HG03565 (cell line): ENCODE measurements at regions not wholly inside any gene's neighbourhood (a gene's known extent, or its start where the extent isn't known, plus 50 kb on each side); places are given as distances from the start of the nearest gene placed in this dataset.
"Not testable (repeated sequence)": the region's sequence is repeated elsewhere in the genome, so short reads cannot be mapped to it uniquely, and the experiment has no call there.

ENCODE experiments used
- ATAC-seq: cut with Tn5 transposase; IDR thresholded peaks from one replicate; pipeline ENCODE4 v1.9.1; 2021; ENCODE audit warnings: mild to moderate bottlenecking, moderate library complexity; ENCODE audit not compliant: unreplicated experiment

DNA sequence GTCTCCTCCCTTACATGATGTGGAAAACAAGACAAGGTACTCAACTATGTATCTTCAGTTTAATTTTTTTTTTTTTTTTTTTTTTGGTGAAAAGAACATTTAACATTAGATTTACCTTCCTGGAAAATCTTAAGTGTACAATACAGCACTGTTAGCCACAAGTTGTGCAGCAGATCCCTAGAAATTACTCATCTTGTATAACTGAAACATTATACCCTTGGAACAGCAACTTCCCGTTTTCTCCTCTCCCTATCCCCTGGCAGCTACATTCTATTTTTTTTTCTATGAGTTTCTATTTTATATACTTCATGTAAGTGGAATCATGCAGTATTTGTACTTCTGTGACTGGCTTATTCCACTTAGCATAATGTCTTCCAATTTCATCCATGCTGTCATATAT is 421.9 kb upstream of the FTMT start:
- no peak for ATAC-seq

GRCh38 chr5:121430538-121430937 is 421.1 kb upstream of the FTMT start:
- ATAC-seq, result no peak

DNA sequence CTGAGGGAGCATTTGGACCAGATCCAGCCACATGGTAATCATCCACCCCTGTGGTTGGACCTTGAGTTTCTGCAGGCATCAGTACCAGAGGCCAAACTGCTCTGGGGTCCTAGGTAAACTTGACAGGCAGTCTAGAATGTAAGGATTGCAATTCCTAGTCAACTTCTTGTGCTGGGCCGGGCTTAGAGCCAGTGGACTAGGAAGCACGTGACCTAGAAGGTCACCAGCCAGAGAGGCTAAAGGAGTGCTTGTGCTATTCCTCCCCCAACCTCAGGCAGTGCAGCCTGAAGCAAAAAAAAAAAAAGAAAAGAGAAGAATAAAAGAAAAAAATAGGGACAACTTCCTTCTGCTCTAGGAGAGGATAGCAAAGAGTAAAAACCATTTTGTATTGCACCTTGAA is 406.2 kb upstream of the FTMT start:
- no peak for ATAC-seq

DNA sequence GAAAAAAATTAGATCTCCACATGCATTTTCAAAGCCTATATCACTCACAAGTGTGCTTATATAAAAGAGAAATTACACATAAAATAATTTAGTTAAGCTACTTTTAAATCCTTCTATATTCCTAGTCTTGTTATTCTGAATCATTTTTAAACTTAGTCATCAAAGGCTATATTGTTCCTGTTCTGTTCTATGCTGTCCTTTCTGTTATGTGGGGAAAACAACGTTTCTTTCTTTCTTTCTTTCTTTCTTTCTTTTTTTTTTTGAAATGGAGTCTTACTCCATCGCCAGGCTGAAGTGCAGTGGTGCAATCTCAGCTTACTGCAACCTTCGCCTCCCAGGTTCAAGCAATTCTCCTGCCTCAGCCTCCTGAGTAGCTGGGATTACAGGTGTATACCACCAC is 389.2 kb upstream of the FTMT start:
- ATAC-seq, result no peak

DNA sequence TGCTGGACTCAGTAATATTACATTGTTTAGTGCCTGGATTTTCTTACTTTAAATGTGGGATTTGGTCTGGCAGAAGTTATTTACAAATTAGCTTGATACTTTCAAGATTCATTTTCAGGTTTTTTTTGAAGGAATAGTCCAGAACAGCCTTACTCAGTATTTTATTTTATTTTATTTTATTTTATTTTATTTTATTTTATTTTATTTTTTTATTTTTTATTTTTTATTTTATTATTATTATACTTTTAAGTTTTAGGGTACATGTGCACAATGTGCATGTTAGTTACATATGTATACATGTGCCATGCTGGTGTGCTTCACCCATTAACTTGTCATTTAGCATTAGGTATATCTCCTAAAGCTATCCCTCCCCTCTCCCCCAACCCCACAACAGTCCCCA is 380.5 kb upstream of the FTMT start:
- not testable (repeated sequence) for ATAC-seq

- no peak for ATAC-seq
These were observed 373.0 kb upstream of the FTMT start for GRCh38 chr5:121478636-121479035.

DNA sequence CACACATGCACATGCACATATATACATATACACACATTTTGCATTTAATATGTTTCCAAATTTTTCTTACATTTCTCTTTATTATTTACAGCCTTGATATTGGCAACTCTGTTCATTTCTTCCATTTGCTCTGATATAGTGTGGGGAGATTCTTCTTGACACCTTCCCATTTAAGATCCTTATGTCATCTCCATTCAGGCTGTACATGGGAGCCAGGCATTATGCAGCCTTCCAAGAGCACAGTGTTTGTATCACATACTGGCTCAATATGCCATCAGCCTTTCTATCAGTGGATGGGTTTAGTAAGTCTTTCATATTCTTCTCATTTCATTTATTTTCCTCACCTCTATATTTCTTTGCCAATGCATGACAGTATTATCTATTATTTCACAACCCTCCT is 372.3 kb upstream of the FTMT start:
- no peak for ATAC-seq

- no peak for ATAC-seq
These were observed 366.4 kb upstream of the FTMT start for GRCh38 chr5:121485281-121485680.

GRCh38 chr5:121485999-121486398 is 365.7 kb upstream of the FTMT start:
- not testable (repeated sequence) for ATAC-seq

DNA sequence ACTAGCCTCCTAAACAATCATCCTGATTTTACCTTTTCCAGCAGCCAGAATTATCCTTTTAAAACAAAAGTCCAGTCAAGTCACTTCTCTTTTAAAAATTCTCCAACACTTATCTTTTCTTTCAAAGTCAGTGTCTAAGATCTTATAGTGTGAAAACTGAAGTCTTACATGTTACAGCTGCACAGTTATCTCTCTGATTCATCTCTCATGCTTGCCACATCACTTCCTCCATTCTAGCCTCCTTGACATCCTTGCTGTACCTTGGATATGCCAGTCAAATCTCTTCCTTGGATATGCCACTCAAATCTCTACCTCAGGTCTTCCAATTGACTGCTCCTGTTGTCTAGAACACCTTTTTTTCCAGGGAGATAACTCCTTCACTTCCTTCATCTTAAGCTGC is 361.7 kb upstream of the FTMT start:
- ATAC-seq, result no peak

DNA sequence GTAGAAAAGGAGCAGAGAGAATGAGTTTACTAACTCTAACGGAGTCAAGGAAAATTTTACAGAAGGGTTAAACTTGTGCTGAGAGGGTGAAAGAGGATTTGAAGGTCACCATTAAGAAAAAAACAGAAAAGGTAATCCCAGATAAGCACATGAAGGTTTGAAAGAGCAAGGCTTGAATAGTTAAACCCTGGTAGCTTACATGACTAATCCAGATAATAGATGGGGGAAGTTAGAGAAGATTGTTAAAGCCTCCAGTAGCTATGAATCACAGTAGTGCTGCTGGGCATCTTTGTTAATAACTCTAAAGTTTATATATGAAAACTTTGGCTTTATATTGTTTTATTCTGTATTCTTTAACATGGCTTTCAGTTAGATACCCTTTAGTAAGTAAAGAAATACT is 354.5 kb upstream of the FTMT start:
- no peak for ATAC-seq

DNA sequence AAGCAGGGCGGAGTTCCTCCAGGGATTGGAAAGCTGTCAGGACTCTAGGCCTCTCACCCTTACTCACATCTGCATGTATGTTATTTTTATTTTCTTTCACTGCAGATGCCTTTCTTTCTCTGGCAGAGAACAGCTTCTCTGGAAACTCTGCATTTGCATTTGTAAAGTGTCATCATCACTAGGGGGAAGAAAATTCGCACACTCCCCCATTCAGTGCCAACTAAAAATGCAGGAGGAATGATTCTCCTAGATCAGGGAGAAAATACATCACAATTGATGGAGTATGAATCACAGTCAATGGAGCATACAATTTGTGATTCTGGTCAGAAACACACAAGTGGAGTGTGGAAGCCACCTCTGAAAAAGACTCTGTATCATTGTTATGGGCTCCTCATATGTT is 351.4 kb upstream of the FTMT start:
- ATAC-seq, result no peak

DNA sequence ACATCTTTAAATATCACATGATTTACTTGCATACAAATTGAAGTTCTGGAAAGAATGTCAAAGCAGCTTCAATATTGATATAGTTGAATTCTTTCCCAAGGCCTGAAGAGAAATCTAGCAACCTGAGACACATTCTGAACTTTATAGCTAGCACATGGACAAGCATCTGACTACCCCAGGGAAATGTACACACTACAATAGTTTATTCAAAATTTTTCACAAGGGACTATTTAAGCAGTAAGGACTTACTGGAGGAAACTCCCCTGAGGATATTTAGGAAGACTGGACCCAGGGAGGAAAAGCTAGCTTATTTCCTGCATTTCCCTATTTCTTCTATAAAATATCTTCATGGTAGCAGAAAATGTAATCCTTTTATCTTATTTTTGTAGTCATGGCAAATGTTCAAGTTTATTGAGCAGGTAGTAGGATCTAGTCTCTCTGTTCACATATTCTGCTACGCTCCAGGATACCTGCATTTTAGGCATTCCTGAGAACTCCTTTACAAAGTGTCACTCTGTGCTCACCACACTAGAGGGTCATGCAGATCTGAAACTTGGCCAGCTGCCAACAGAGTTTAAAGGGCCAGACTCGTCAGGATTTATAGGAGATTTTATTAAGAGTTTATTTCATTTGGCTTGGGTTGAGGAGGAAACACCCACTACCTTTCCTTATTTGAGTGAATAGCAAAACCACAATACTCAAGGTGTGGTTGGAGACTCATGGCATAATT is 348.4 kb upstream of the FTMT start:
- no peak for ATAC-seq

DNA sequence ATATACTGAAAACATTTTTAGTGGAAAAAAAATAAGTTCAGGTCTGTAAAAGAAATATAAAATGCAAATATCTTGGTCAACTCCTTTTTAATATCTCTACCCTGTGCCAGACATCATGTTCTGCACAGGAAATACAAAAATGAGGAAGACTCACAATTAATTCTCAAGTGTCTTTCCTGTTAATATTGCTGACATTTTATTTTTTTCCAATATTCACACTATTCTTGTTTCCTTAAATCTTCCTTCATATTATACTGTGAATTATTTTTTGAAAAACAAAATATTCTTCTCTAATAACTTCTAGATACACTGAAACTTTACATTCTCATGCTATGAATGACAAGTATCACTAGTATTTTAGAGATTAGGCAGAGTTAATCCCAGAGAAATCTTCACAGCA is 334.7 kb upstream of the FTMT start:
- ATAC-seq, result no peak

- no peak for ATAC-seq
These were observed 326.0 kb upstream of the FTMT start for GRCh38 chr5:121525706-121526105.

GRCh38 chr5:121526908-121527307 is 324.8 kb upstream of the FTMT start:
- no peak for ATAC-seq

- no peak for ATAC-seq
These were observed 317.9 kb upstream of the FTMT start for GRCh38 chr5:121533814-121534213.

- no peak for ATAC-seq
These were observed 300.7 kb upstream of the FTMT start for GRCh38 chr5:121550989-121551388.

- no peak for ATAC-seq
These were observed 291.9 kb upstream of the FTMT start for GRCh38 chr5:121559832-121560231.

DNA sequence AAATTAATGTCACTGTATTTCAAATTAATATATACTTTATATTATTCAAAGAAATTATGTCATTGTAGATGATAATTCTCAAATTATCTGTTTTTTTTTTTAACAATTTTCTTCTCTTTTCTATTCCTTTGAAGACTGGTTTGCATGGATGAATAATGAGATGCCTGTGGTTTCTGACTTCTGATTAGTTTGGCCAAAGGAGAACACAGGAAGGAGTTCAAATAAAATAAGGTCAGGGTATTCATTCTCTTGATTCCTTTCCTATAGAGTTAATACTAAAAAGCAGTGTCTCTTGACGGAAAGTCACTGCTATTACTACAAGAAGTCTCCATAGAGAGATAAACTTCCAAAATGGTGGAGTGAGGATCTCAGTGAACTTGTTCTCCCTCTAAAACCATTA is 279.6 kb upstream of the FTMT start:
- ATAC-seq, result no peak

GRCh38 chr5:121573721-121574382 is 277.8 kb upstream of the FTMT start:
- ATAC-seq, result no peak

GRCh38 chr5:121581588-121581987 is 270.1 kb upstream of the FTMT start:
- ATAC-seq, result no peak

GRCh38 chr5:121596882-121597281 is 254.8 kb upstream of the FTMT start:
- ATAC-seq, result no peak
